Progenitor cell of endocrine pancreas (in vitro differentiated cells): ENCODE measurements at regions not wholly inside any gene's neighbourhood (a gene's known extent, or its start where the extent isn't known, plus 50 kb on each side); places are given as distances from the start of the nearest gene placed in this dataset.

Experiments used
- DNase-seq: peaks from one replicate; pipeline ENCODE4 v3.0.0; 2021; ENCODE audit warnings: low spot score; ENCODE audit not compliant: unreplicated experiment
- H3K27ac Mint-ChIP-seq: 2 replicates; pipeline ENCODE4 v1.8.0; 2021; ENCODE audit warnings: mild to moderate bottlenecking, moderate library complexity, mixed read lengths
- H3K27me3 Mint-ChIP-seq: 2 replicates; pipeline ENCODE4 v1.8.0; 2021; ENCODE audit warnings: mixed read lengths
- H3K36me3 Mint-ChIP-seq: 2 replicates; pipeline ENCODE4 v1.8.0; 2022; ENCODE audit warnings: mixed read lengths; ENCODE audit not compliant: insufficient read depth
- H3K4me1 Mint-ChIP-seq: 2 replicates; pipeline ENCODE4 v1.8.0; 2021; ENCODE audit warnings: low read depth, mixed read lengths
- H3K4me3 Mint-ChIP-seq: 2 replicates; pipeline ENCODE4 v1.8.0; 2021; ENCODE audit warnings: low read depth, mild to moderate bottlenecking, moderate library complexity, mixed read lengths
- H3K9me3 Mint-ChIP-seq: 2 replicates; pipeline ENCODE4 v1.8.0; 2021; ENCODE audit warnings: low read depth, mixed read lengths
- CTCF ChIP-seq: fragments of 200-600 bp; sonication (generic); IDR thresholded peaks from one replicate; pipeline ENCODE4 v1.5.0; 2021; ENCODE audit warnings: antibody characterized with exemption, mild to moderate bottlenecking; ENCODE audit not compliant: unreplicated experiment

DNA sequence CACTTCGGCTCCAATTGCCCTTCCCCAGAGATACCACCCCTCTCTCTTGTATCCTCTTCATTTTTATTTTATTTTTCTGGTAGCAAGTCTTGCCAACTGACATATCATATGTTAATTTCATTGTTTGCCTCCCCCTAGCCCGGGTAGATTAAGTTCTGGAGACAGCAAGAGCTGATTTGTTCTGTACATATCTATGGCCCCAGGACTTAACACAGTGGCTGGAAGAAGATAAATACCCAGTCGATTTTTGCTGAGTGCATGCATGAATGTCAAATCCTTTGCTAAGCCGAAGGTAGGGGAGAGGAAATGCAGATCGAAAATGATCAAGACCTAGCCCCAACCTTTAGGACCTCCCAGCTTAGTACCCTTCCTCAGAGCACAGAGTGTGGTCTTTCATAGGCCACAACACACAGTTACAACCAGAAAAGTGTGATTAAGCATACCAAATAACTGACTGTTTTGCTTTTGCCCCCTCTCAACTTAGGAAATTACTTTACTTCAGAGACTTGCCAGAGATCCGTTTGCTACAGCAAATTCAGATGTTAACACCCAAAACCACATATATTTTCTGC lies 58.7 kb upstream of the KLF3 start:
- H3K9me3 Mint-ChIP-seq, result no peaks in the 10 kb centered on the region
- no peaks in the 10 kb centered on the region for H3K27me3 Mint-ChIP-seq
- H3K4me3 Mint-ChIP-seq, result no peak overlapping the region
- no peak for TF ChIP-seq CTCF
- peaks cover 19% of the 10 kb centered on the region for H3K4me1 Mint-ChIP-seq
- peaks cover 4% of the 10 kb centered on the region for H3K36me3 Mint-ChIP-seq
- DNase-seq, result no peak
- H3K27ac Mint-ChIP-seq, result no peak overlapping the region

DNA sequence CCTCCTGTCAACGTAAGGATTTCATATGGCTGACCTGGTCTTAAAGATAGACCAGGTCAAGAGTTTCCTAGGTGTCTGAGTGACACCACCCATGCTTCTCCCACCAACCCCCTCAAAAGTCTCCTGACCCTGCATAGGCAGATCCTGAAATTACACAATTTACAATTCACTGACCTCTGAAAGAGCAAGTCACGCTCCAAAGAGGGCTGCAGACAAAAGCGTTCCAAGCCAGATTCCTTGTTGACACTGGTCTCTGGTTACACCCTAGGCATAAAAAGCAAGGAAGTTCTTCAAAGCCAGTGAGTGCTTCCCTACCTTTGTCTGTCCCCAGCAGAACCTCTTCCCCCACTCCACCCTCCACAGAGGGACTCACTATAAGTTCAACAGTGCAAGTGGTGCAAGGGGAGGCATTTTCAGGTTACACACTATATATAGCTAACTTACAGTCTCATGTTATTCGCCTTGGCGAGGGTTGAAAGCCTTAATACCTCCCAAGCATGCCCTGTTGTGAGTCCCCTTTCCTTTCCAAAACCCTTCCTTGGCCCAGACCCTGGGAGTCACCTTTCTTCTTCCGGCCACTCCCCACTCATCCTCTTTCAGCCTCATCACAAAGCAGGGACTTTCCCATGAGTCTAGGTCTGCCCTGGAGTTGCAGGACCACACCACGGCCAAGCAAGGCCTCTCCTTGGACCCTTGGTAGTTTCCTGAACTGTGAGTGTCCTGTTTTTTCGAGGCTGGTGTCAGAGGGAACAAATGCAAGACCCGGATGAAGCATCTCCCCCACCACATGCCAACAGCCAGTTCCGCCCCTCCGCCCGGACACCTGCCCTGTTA lies 58.0 kb upstream of the KLF3 start:
- Mint-ChIP-seq H3K4me1 (peaks cover 21% of the 10 kb centered on the region), H3K36me3 (peaks cover 4% of the 10 kb centered on the region), H3K4me3 (no peak overlapping the region), H3K9me3 (no peaks in the 10 kb centered on the region), H3K27me3 (no peaks in the 10 kb centered on the region), H3K27ac (peak overlapping the region; percentile 49)
- no peak for TF ChIP-seq CTCF
- DNase-seq, result no peak

- Mint-ChIP-seq H3K36me3 (peaks cover 4% of the 10 kb centered on the region), H3K9me3 (no peaks in the 10 kb centered on the region), H3K4me3 (no peak overlapping the region), H3K27ac (no peak overlapping the region), H3K4me1 (peaks cover 24% of the 10 kb centered on the region), H3K27me3 (no peaks in the 10 kb centered on the region)
- DNase-seq, result no peak
- TF ChIP-seq CTCF, result no peak
Measured at GRCh38 chr4:38606587-38606905, 57.5 kb upstream of the KLF3 start.

DNA sequence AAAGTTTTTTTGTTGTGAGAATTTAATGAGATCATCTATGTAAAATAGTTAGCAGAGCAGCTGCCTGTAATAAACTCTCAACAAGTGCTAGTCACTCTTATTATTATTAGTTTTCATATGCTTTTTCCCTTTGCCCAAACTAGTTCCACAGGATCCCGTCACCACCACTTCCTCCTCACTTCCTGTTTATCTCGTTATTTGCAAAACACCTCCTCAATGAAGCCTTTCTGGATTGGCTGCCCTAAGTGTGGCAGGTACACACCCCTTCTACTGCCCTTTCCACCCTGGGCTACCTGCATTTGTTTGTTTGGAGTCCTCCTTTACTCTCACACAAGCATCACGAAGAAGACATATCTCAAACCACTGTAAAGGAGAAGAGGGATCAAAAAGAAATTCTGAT lies 54.4 kb upstream of the KLF3 start:
- Mint-ChIP-seq H3K4me3 (no peak overlapping the region), H3K27ac (no peak overlapping the region), H3K9me3 (no peaks in the 10 kb centered on the region), H3K27me3 (no peaks in the 10 kb centered on the region), H3K4me1 (peaks cover 24% of the 10 kb centered on the region), H3K36me3 (peaks cover 4% of the 10 kb centered on the region)
- TF ChIP-seq CTCF, result no peak
- no peak for DNase-seq

DNA sequence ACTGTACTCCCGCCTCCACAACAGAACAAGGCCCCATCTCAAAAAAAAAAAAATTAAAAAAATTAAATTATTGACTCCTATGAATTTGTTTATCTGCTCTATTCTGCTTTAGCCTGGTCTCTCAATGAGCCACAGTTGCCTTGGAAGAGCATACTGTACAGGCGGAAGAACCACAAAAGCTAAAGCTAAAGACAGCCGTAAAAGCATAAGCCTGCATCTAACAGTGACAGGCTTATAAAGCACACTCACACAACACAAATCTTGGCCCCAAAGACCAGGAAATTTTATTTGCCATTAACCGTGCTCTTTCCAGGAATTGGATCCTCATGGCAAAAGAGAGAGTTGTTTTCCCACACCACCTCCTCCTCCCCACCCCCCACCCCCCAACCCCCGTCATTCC lies 53.5 kb upstream of the KLF3 start:
- no peak overlapping the region for H3K27ac Mint-ChIP-seq
- DNase-seq, result no peak
- no peaks in the 10 kb centered on the region for H3K9me3 Mint-ChIP-seq
- no peak for TF ChIP-seq CTCF
- H3K36me3 Mint-ChIP-seq, result peaks cover 4% of the 10 kb centered on the region
- H3K4me3 Mint-ChIP-seq, result no peak overlapping the region
- peaks cover 16% of the 10 kb centered on the region for H3K4me1 Mint-ChIP-seq
- H3K27me3 Mint-ChIP-seq, result no peaks in the 10 kb centered on the region
